NCI-H526 treated with DMSO at 0.1 percent for 48 hours (cell line): ENCODE measurements at regions not wholly inside any gene's neighbourhood (a gene's known extent, or its start where the extent isn't known, plus 50 kb on each side); places are given as distances from the start of the nearest gene placed in this dataset.
A peak's percentile ranks its signal among the peaks of the same experiment; 100 is the strongest.
"Not testable (repeated sequence)": the region's sequence is repeated elsewhere in the genome, so short reads cannot be mapped to it uniquely, and the experiment has no call there.

Source experiments
- DNase-seq: peaks from one replicate; lab custom pipeline; 2025; lab: John Stamatoyannopoulos, UW

- DNase-seq = no peak
Observed at GRCh38 chr4:135050086-135050717, 848.6 kb upstream of the PABPC4L start.

DNA sequence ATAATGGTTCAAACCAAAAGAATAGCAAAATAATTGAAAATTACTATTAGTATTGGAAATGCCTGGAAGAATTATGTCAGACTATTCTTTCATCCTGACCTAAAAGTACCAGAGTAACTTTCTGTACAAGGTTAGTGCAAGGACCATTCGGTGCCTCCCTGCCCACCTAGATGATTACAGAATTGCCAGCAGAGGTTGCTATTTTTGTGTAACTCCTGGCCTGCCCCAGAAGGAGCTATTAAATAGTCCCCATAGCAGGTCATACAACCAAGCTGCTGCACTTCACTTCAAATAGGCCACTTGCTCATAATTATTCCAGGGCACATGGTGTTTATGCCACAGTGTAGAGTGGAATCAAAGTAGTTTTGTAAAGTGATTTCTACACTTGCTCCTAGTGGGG is 831.1 kb upstream of the PABPC4L start:
- DNase-seq = no peak

DNA sequence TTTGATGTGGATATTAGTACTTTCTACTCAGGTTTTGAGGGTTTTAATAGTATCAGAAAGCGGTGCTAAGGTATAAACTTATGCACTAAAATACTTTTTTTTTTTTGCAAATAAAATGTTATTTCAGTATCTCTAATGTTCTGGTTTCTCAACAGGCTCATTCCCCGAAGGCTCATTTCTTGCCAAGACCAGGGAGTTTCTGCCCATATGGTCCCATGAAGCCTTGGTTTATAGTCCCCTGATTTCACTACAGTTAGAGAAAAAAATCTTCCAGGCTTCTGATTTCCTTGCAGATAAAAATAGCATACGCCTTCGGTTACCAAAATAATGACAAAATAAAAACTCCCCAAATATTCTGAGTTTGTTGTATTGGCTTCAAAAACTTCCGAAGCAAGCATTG is 814.2 kb upstream of the PABPC4L start:
- no peak for DNase-seq

GRCh38 chr4:135007400-135007799 is 805.8 kb upstream of the PABPC4L start:
- DNase-seq = no peak

DNA sequence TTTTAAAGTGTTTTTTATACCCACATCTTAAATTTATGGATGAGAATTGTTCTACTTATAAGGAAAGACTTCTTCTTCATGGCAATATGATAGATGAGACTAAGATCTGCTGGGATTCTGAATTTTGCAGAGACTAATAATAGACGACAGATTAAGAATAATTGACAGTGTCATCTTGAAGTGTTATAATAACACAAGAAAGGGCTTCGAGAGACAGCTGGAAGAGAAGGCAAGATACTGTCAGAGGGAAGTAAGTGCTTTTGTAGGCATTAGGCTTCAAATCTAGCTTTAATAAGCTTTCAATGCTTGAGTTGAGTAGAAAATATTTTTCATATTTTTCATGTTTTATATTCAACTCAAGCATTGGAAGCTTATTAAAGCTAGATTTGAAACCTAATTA is 797.6 kb upstream of the PABPC4L start:
- no peak for DNase-seq

DNA sequence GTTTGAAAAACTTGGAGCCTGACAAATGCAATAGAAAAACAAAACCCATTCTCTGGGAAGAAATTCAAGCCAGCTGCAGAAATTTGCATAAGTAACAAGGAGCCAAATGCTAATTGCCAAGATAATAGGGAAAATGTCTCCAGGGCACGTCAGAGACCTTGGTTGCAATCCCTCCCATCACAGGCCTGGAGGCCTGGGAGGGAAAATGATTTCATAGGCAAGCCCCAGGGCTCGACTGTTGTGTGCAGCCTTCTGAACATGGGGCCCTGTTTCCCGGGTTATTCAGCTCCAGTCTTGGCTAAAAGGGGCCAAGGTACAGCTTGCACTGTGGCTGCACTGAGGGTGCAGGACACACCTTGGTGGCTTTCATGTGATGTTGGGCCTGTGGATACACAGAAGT is 760.4 kb upstream of the PABPC4L start:
- no peak for DNase-seq

DNA sequence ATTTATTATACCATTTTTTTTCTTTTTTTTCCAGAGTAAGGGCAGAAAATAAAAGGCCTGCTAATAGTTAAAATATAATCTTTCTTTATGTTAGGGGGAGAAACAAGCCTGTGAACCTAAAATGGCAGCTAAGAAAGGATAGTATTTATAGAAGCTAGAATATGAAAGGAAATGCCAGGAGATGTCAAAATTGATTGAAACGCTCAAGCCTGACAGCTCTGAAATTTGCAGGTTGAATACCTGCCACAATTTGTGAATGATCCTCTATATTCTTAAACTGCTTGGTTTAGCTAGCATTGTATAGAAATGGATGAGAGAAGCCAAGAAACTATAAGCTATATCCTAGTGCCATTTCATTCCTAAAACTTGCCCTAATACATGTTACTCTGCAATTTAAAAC is 757.3 kb upstream of the PABPC4L start:
- DNase-seq = no peak

DNA sequence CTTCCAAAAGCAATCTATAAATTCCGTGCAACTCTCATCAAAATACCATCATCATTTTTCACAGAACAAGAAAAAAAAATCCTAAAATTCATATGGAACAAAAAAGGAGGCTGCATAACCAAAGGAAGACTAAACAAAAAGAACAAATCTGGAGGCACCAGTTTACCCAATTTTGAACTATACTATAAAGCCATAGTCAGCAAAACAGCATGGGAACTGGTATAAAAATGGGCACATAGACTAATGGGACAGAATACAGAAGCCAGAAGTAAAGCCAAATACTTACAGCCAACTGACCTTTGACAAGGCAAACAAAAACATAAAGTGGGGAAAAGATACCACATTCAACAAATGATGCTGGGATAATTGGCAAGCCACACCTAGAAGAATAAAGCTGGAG is 753.5 kb upstream of the PABPC4L start:
- no peak for DNase-seq

DNA sequence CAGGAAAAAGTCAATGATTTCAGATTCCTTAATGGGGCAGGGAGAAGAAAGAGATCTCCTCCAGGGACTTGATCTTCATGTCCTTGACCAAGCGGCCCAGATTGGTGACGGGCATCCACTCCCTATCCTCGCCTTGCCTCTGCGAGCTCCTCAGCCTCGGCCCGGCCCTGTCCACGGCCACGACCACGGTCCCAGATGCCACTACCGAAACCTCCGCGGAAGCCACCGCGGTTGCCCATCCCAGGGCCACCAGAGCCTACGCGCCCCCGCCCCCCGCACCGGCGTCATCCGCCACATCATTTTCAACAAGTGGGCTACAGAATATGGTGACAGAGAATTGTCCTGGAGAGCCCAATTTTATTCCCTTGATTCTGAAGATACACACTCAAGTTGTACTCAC is 751.2 kb upstream of the PABPC4L start:
- no peak for DNase-seq

- DNase-seq = no peak
Observed at GRCh38 chr4:134952305-134952704, 750.7 kb upstream of the PABPC4L start.

- DNase-seq = no peak
Observed at GRCh38 chr4:134948110-134948642, 746.6 kb upstream of the PABPC4L start.

- no peak for DNase-seq
Observed at GRCh38 chr4:134944115-134944514, 742.5 kb upstream of the PABPC4L start.

- DNase-seq = no peak
Observed at GRCh38 chr4:134936014-134936413, 734.4 kb upstream of the PABPC4L start.

GRCh38 chr4:134935320-134935719 is 733.7 kb upstream of the PABPC4L start:
- DNase-seq = peak; percentile 11

GRCh38 chr4:134934036-134934808 is 732.6 kb upstream of the PABPC4L start:
- DNase-seq = no peak

DNA sequence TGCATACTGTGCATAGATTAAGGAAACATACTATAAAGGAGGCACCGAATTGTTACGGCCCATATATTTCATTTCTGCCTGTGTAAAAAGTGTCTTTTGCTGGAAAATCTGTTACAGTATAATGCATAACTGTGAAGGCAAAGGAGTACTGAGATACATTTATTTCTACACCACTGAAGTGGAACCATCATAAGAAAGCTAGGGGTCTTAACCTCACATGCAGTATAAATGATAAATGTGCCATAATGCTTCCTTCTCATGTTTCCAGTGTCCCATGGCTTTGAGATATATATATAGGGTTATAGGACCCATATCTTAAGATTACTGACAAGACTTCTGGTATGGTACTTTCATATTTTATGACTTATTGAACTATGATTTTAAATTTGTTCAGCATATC is 713.8 kb upstream of the PABPC4L start:
- no peak for DNase-seq

GRCh38 chr4:134914250-134914649 is 712.7 kb upstream of the PABPC4L start:
- DNase-seq = not testable (repeated sequence)

DNA sequence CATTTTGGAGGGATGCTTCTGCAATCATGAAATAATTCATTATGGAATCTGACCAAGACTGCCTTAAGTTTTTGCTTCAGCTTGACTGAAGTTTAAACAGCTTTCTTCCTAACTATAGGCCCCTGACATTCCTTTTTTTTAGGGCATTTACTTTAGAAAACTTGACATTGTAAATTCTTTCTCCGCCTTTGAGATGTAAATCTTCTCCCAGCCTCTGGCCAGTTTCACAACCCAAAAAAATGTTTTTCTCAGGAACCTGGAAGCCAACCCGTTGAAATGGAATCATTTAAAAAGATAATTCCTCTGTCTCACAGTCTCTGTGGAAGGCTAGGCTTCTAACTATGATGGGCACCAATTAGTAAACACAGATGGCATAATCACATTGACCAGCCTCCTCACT is 710.4 kb upstream of the PABPC4L start:
- no peak for DNase-seq

DNA sequence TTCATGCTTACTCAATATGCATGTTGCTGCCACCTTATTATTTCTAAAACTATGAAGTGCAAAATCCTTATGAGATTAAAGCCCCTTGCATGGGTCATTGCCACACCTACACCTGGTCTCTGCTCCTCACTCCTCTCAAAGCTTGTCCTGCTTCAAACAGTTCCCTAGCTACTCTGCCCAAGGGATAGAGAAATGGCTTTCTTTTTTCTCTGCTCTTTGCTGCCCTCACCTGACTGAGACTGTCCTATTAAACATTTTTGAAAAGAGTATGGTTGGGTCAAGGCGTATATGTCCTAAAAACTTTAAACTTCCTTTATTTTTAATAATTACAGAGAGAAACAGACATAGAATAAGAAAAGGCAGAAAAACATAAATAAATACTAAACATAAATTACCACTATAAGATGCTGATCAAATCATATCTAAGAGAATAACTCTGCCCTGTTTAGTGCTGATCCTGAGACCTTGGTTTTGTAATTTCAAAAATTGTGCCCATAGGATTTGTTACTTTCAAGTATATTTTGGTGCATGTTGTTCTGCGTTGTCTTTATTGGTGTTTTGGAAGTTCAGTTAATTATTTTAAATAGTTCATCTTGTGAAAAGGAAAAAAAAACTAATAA is 704.9 kb upstream of the PABPC4L start:
- peak; percentile 19 for DNase-seq

- DNase-seq = no peak
Observed at GRCh38 chr4:134905061-134905460, 703.5 kb upstream of the PABPC4L start.

DNA sequence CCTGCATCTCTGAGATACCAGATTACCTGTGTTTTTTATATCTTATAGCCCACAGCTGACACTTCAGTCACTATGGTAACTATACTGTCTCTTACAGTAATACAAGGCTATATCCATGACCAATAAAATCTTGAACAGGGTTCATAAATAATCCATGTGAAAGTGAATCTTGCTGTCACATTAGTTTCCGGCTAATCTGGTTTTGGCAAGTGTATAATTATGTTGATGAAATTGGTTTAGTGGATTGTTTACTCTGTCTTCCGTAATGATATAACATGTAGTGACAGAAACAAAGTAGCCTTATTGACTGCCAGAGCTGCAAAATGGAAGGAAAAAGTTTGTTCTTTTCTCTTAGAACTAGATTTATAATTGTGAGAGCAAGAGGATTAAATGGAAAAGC is 686.6 kb upstream of the PABPC4L start:
- no peak for DNase-seq

- DNase-seq = no peak
Observed at GRCh38 chr4:134885436-134885835, 683.8 kb upstream of the PABPC4L start.

- peak; percentile 20 for DNase-seq
Observed at GRCh38 chr4:134883831-134884449, 682.4 kb upstream of the PABPC4L start.
